GM23338 (cell line): ENCODE measurements at regions not wholly inside any gene's neighbourhood (a gene's known extent, or its start where the extent isn't known, plus 50 kb on each side); places are given as distances from the start of the nearest gene placed in this dataset.

Source experiments
- ATAC-seq: fragments of 200-7000 bp; cut with Tn5 transposase; 3 replicates; pipeline ENCODE4 v1.9.1; 2020
- DNase-seq: peaks from one replicate; pipeline ENCODE4 v3.0.0-alpha.2; 2015; ENCODE audit warnings: low spot score
- H2AFZ ChIP-seq: fragments of 200-600 bp; sonication (generic); 2 replicates; pipeline ENCODE4 v1.8.0; 2016; ENCODE audit warnings: antibody characterized with exemption, mild to moderate bottlenecking, moderate library complexity
- H3F3A ChIP-seq: fragments of 200-600 bp; sonication (generic); replicated peaks from 2 replicates; pipeline ENCODE4 v1.8.0; 2017; ENCODE audit warnings: antibody characterized with exemption, mixed run types, low read depth
- H3K27ac ChIP-seq: fragments of 200-600 bp; sonication (generic); 2 replicates; pipeline ENCODE4 v1.6.1; 2016; ENCODE audit warnings: low read depth
- H3K27me3 ChIP-seq: fragments of 200-600 bp; sonication (generic); 2 replicates; pipeline ENCODE4 v1.8.0; 2016; ENCODE audit warnings: mild to moderate bottlenecking, mixed run types, moderate library complexity; ENCODE audit not compliant: insufficient read depth
- H3K36me3 ChIP-seq: fragments of 200-600 bp; sonication (generic); 2 replicates; pipeline ENCODE4 v1.8.0; 2016; ENCODE audit warnings: mild to moderate bottlenecking; ENCODE audit not compliant: insufficient read depth
- H3K4me1 ChIP-seq: fragments of 200-600 bp; sonication (generic); 2 replicates; pipeline ENCODE4 v1.8.0; 2016; ENCODE audit warnings: mild to moderate bottlenecking, moderate library complexity; ENCODE audit not compliant: insufficient read depth
- H3K4me2 ChIP-seq: fragments of 200-600 bp; sonication (generic); 2 replicates; pipeline ENCODE4 v1.7.1; 2017; ENCODE audit warnings: mixed run types
- H3K4me3 ChIP-seq: fragments of 200-600 bp; sonication (generic); 2 replicates; pipeline ENCODE4 v1.6.1; 2016; ENCODE audit warnings: mixed run types
- H3K79me2 ChIP-seq: fragments of 200-600 bp; sonication (generic); replicated peaks from 2 replicates; pipeline ENCODE4 v1.8.0; 2017; ENCODE audit warnings: mild to moderate bottlenecking; ENCODE audit not compliant: insufficient read depth
- H3K9me2 ChIP-seq: fragments of 200-600 bp; sonication (generic); 2 replicates; pipeline ENCODE4 v1.8.0; 2017; ENCODE audit not compliant: insufficient read depth
- H4K20me1 ChIP-seq: fragments of 200-600 bp; sonication (generic); replicated peaks from 2 replicates; pipeline ENCODE4 v1.8.0; 2017; ENCODE audit warnings: mild to moderate bottlenecking; ENCODE audit not compliant: insufficient read depth
- H3K27ac Mint-ChIP-seq: 2 replicates; pipeline ENCODE4 v1.8.0; 2020; ENCODE audit warnings: inconsistent platforms, mild to moderate bottlenecking, moderate library complexity, mixed read lengths
- H3K27me3 Mint-ChIP-seq: 3 replicates; pipeline ENCODE4 v1.8.0; 2022; ENCODE audit warnings: low read depth, mild to moderate bottlenecking, moderate library complexity, mixed read lengths, inconsistent platforms; ENCODE audit not compliant: insufficient read depth, poor library complexity
- H3K36me3 Mint-ChIP-seq: 3 replicates; pipeline ENCODE4 v1.8.0; 2021; ENCODE audit warnings: low read depth, mild to moderate bottlenecking, inconsistent platforms, moderate library complexity, mixed read lengths
- H3K4me1 Mint-ChIP-seq: 3 replicates; pipeline ENCODE4 v1.8.0; 2020; ENCODE audit warnings: mild to moderate bottlenecking, inconsistent platforms, mixed read lengths
- H3K4me3 Mint-ChIP-seq: 3 replicates; pipeline ENCODE4 v1.8.0; 2021; ENCODE audit warnings: moderate library complexity, mild to moderate bottlenecking, inconsistent platforms, mixed read lengths
- H3K9me3 Mint-ChIP-seq: 3 replicates; pipeline ENCODE4 v1.8.0; 2020; ENCODE audit warnings: moderate library complexity, mild to moderate bottlenecking, inconsistent platforms, mixed read lengths
- CTCF ChIP-seq, 2 experiments: fragments of 200-600 bp in 1 of 2; sonication (generic) in 1 of 2; conservative IDR thresholded peaks; 2 replicates each; pipeline versions ENCODE4 v1.5.1 to v1.6.1; 2016 to 2017; ENCODE audit warnings: antibody characterized with exemption in 2 of 2, low read depth in 2 of 2, mild to moderate bottlenecking in 2 of 2, moderate library complexity in 1 of 2
- POLR2AphosphoS5 ChIP-seq: IDR thresholded peaks from 2 replicates; pipeline ENCODE4 v1.6.1; 2016; ENCODE audit warnings: antibody characterized with exemption, low read depth
- ZNF331 ChIP-seq: fragments of 250-450 bp; sonication (Bioruptor Pico); IDR thresholded peaks from 2 replicates; pipeline ENCODE4 v1.5.0; 2020; ENCODE audit warnings: low read depth, mild to moderate bottlenecking, moderate library complexity
- ZNF462 ChIP-seq: fragments of 250-450 bp; sonication (Bioruptor Pico); IDR thresholded peaks from 2 replicates; pipeline ENCODE4 v1.5.0; 2020; ENCODE audit warnings: mild to moderate bottlenecking, moderate library complexity

- Histone ChIP-seq H4K20me1 (no peaks in the 10 kb centered on the region), H3K27me3 (no peaks in the 10 kb centered on the region), H3K4me3 (no peak overlapping the region), H3K27ac (no peak overlapping the region), H3K36me3 (no peaks in the 10 kb centered on the region), H3K4me2 (no peak overlapping the region), H3K4me1 (no peaks in the 10 kb centered on the region), H3K9me2 (0 out of 2 replicates have a peak, but pooled peaks cover 2% of the 10 kb centered on the region), H3F3A (no peaks in the 10 kb centered on the region), H2AFZ (no peak overlapping the region), H3K79me2 (no peaks in the 10 kb centered on the region)
- Mint-ChIP-seq H3K36me3 (no peaks in the 10 kb centered on the region), H3K4me1 (no peaks in the 10 kb centered on the region), H3K9me3 (no peaks in the 10 kb centered on the region), H3K27ac (no peak overlapping the region), H3K27me3 (no peaks in the 10 kb centered on the region), H3K4me3 (no peak overlapping the region)
- ATAC-seq (no peak), DNase-seq (no peak)
- TF ChIP-seq ZNF331 = no peak
- no peak for TF ChIP-seq POLR2AphosphoS5
- TF ChIP-seq CTCF (conservative IDR thresholded peaks at IDR 0.05; ENCODE audit: low read depth in 2 of 2) = no peak
- TF ChIP-seq ZNF462 (CRISPR knock-in tag) = no peak
Measured at GRCh38 chr5:109561447-109561846, 128.3 kb upstream of the MAN2A1 start.

GRCh38 chr5:109560554-109560953 is 129.2 kb upstream of the MAN2A1 start:
- Histone ChIP-seq H3F3A (no peaks in the 10 kb centered on the region), H4K20me1 (no peaks in the 10 kb centered on the region), H3K4me3 (no peak overlapping the region), H3K27me3 (no peaks in the 10 kb centered on the region), H3K36me3 (no peaks in the 10 kb centered on the region), H3K4me2 (no peak overlapping the region), H3K9me2 (0 out of 2 replicates have a peak, but pooled peaks cover 2% of the 10 kb centered on the region), H3K79me2 (no peaks in the 10 kb centered on the region), H2AFZ (0 out of 2 replicates have a peak overlapping the region, but pooled peaks have one; percentile 44), H3K27ac (no peak overlapping the region), H3K4me1 (no peaks in the 10 kb centered on the region)
- H3K27ac Mint-ChIP-seq = peak overlapping the region; percentile 10; the same call in 1 of the 2 replicates
- no peaks in the 10 kb centered on the region for H3K36me3 Mint-ChIP-seq
- no peak overlapping the region for H3K4me3 Mint-ChIP-seq
- DNase-seq = no peak
- H3K9me3 Mint-ChIP-seq = no peaks in the 10 kb centered on the region
- no peak for TF ChIP-seq POLR2AphosphoS5
- H3K4me1 Mint-ChIP-seq = no peaks in the 10 kb centered on the region
- no peak for ATAC-seq
- no peaks in the 10 kb centered on the region for H3K27me3 Mint-ChIP-seq
